Testis (tissue), 2 donors: ENCODE measurements at regions not wholly inside any gene's neighbourhood (a gene's known extent, or its start where the extent isn't known, plus 50 kb on each side); places are given as distances from the start of the nearest gene placed in this dataset.

Source experiments
- DNase-seq: peaks from one replicate; pipeline ENCODE4 v3.0.0-alpha.2; 2019
- H3K27ac ChIP-seq, 2 donors: fragments of 200-600 bp; sonication (generic); one replicate each; pipeline ENCODE4 v1.5.1; 2019
- H3K27me3 ChIP-seq: fragments of 200-600 bp; sonication (generic); one replicate; pipeline ENCODE4 v1.5.1; 2019
- H3K36me3 ChIP-seq: fragments of 200-600 bp; sonication (generic); one replicate; pipeline ENCODE4 v1.5.1; 2017; ENCODE audit warnings: low read depth; ENCODE audit errors: missing control alignments
- H3K4me1 ChIP-seq: fragments of 200-600 bp; sonication (generic); one replicate; pipeline ENCODE4 v1.5.1; 2019
- H3K4me3 ChIP-seq, 2 donors: fragments of 200-600 bp; sonication (generic); one replicate each; pipeline ENCODE4 v1.5.1; 2017 to 2019
- H3K9me3 ChIP-seq: fragments of 200-600 bp; sonication (generic); one replicate; pipeline ENCODE4 v1.5.1; 2017
- CTCF ChIP-seq, 3 experiments: fragments of 450-650 bp in 2 of 3; fragments of 200-600 bp in 1 of 3; sonication (generic) in 1 of 3; IDR thresholded peaks; one replicate each; pipeline ENCODE4 v1.5.1; 2016 to 2019; ENCODE audit warnings: antibody characterized with exemption in 3 of 3, mild to moderate bottlenecking in 2 of 3, moderate library complexity in 1 of 3
- POLR2A ChIP-seq: fragments of 450-650 bp; IDR thresholded peaks from one replicate; pipeline ENCODE4 v1.6.1; 2017; ENCODE audit warnings: antibody characterized with exemption, mild to moderate bottlenecking, moderate library complexity
- WGBS, 2 donors: methylation state at CpG; one replicate each; pipeline ENCODE4 v1.1.5; 2018; 5-methylcytosine and 5-hydroxymethylcytosine counted together
- intact Hi-C: fragments of 100-400 bp; cut with DNase I; formaldehyde crosslinking; loops from one replicate; pipeline ENCODE4 v1.15.1; 2023; ENCODE audit warnings: low total_unique reads

GRCh38 chrX:98605941-98606340, 1722.2 kb downstream of the RPA4 start:
- DNase-seq: no peak
- 23 to 63% methylated on average over 1 of the region's 1 CpG for WGBS, 2 donors

GRCh38 chrX:98607739-98608138, 1724.0 kb downstream of the RPA4 start:
- no peak overlapping the region for H3K4me3 ChIP-seq
- TF ChIP-seq POLR2A (no peak), CTCF (IDR thresholded peaks at IDR 0.05) (no peak)
- intact Hi-C loops: no loop called here
- no peak overlapping the region for H3K27ac ChIP-seq
- H3K36me3 ChIP-seq: no peaks in the 10 kb centered on the region
- H3K9me3 ChIP-seq: no peaks in the 10 kb centered on the region
- WGBS, 2 donors: 66 to 86% methylated on average over 2 of the region's 2 CpGs
- H3K27me3 ChIP-seq: no peaks in the 10 kb centered on the region
- no peak for DNase-seq
- no peaks in the 10 kb centered on the region for H3K4me1 ChIP-seq

More at GRCh38 chrX:98605941-98606340, 1722.2 kb downstream of the RPA4 start:
- H3K27me3 ChIP-seq: no peaks in the 10 kb centered on the region
- no peaks in the 10 kb centered on the region for H3K9me3 ChIP-seq
- no peaks in the 10 kb centered on the region for H3K4me1 ChIP-seq
- H3K27ac ChIP-seq: no peak overlapping the region
- intact Hi-C loops: no loop called here
- no peak for TF ChIP-seq POLR2A
- no peak for TF ChIP-seq CTCF (IDR thresholded peaks at IDR 0.05)
- H3K4me3 ChIP-seq: no peak overlapping the region
- H3K36me3 ChIP-seq: no peaks in the 10 kb centered on the region

GRCh38 chrX:98627645-98628044, 1743.9 kb downstream of the RPA4 start:
- no peaks in the 10 kb centered on the region for H3K4me1 ChIP-seq
- H3K27me3 ChIP-seq: no peaks in the 10 kb centered on the region
- H3K27ac ChIP-seq: no peak overlapping the region
- no peaks in the 10 kb centered on the region for H3K9me3 ChIP-seq
- intact Hi-C loops: no loop called here
- no peak for DNase-seq
- TF ChIP-seq POLR2A (no peak), CTCF (IDR thresholded peaks at IDR 0.05) (no peak)
- no peaks in the 10 kb centered on the region for H3K36me3 ChIP-seq
- H3K4me3 ChIP-seq: no peak overlapping the region

GRCh38 chrX:98637451-98637850, 1753.7 kb downstream of the RPA4 start:
- TF ChIP-seq POLR2A: no peak
- TF ChIP-seq CTCF (IDR thresholded peaks at IDR 0.05): no peak
- no peak overlapping the region for H3K27ac ChIP-seq
- intact Hi-C loops: no loop called here

GRCh38 chrX:98646351-98646750, 1762.6 kb downstream of the RPA4 start:
- Histone ChIP-seq H3K9me3 (no peaks in the 10 kb centered on the region), H3K27ac (no peak overlapping the region), H3K4me1 (no peaks in the 10 kb centered on the region), H3K27me3 (no peaks in the 10 kb centered on the region), H3K36me3 (no peaks in the 10 kb centered on the region), H3K4me3 (no peak overlapping the region)
- TF ChIP-seq POLR2A: no peak
- no peak for TF ChIP-seq CTCF (IDR thresholded peaks at IDR 0.05)
- DNase-seq: no peak
- 54 to 58% methylated on average over 1 of the region's 1 CpG for WGBS, 2 donors
- intact Hi-C loops: no loop called here

More at GRCh38 chrX:98637451-98637850, 1753.7 kb downstream of the RPA4 start:
- no peak overlapping the region for H3K4me3 ChIP-seq
- no peaks in the 10 kb centered on the region for H3K27me3 ChIP-seq
- no peaks in the 10 kb centered on the region for H3K36me3 ChIP-seq
- H3K4me1 ChIP-seq: no peaks in the 10 kb centered on the region
- DNase-seq: no peak
- H3K9me3 ChIP-seq: no peaks in the 10 kb centered on the region
